ENCODE measurements at regions not wholly inside any gene's neighbourhood (a gene's known extent, or its start where the extent isn't known, plus 50 kb on each side); places are given as distances from the start of the nearest gene placed in this dataset.

GRCh38 chr1:98461873-98462385, 199.6 kb upstream of the SNX7 start:
- TF ChIP-seq MXI1 (IDR thresholded peaks at IDR 0.05; ENCODE audit: low read depth, low read length), result no peak
- TF ChIP-seq SP1 (IDR thresholded peaks at IDR 0.05; ENCODE audit: low read depth, low read length), result no peak
- TF ChIP-seq ZBTB40 (IDR thresholded peaks at IDR 0.05; ENCODE audit: borderline replicate concordance), result no peak
- no peak for TF ChIP-seq NFXL1 (IDR thresholded peaks at IDR 0.05; ENCODE audit: borderline replicate concordance)
- TF ChIP-seq TAF1 (IDR thresholded peaks at IDR 0.05; ENCODE audit: borderline replicate concordance, low read depth, low read length), result no peak
- TF ChIP-seq POLR2A (IDR thresholded peaks at IDR 0.05; ENCODE audit: low read depth, low read length), result no peak

Measured in GM12878 (cell line).